HFFc6 (cell line): ENCODE measurements at regions not wholly inside any gene's neighbourhood (a gene's known extent, or its start where the extent isn't known, plus 50 kb on each side); places are given as distances from the start of the nearest gene placed in this dataset.
"Not testable (repeated sequence)": the region's sequence is repeated elsewhere in the genome, so short reads cannot be mapped to it uniquely, and the experiment has no call there.

ENCODE experiments used
- DNase-seq: peaks from one replicate; pipeline ENCODE4 v3.0.0-alpha.2; 2018
- H3K27ac Mint-ChIP-seq: 2 replicates; pipeline ENCODE4 v1.8.0; 2020; ENCODE audit warnings: mild to moderate bottlenecking, mixed read lengths
- H3K27me3 Mint-ChIP-seq: 2 replicates; pipeline ENCODE4 v1.8.0; 2021; ENCODE audit warnings: mild to moderate bottlenecking, moderate library complexity, mixed read lengths; ENCODE audit not compliant: insufficient read depth
- H3K36me3 Mint-ChIP-seq: 2 replicates; pipeline ENCODE4 v1.8.0; 2021; ENCODE audit warnings: low read depth, mixed read lengths
- H3K4me1 Mint-ChIP-seq: 2 replicates; pipeline ENCODE4 v1.8.0; 2020; ENCODE audit warnings: low read depth, mixed read lengths
- H3K4me3 Mint-ChIP-seq: 2 replicates; pipeline ENCODE4 v1.8.0; 2020; ENCODE audit warnings: mild to moderate bottlenecking, moderate library complexity, mixed read lengths
- H3K9me3 Mint-ChIP-seq: 2 replicates; pipeline ENCODE4 v1.8.0; 2020; ENCODE audit warnings: mild to moderate bottlenecking, mixed read lengths
- TF ChIP-seq, protein P1 (sequence below): fragments of 200-600 bp; sonication (generic); IDR thresholded peaks from 2 replicates; pipeline ENCODE4 v1.5.0; 2021; ENCODE audit warnings: antibody characterized with exemption, mild to moderate bottlenecking

GRCh38 chr11:42849362-42849761 is 462.4 kb upstream of the API5 start:
- DNase-seq = no peak
- Mint-ChIP-seq H3K36me3 (peaks cover 4% of the 10 kb centered on the region; the same call in 1 of the 2 replicates), H3K27me3 (no peaks in the 10 kb centered on the region), H3K4me3 (no peak overlapping the region), H3K4me1 (no peaks in the 10 kb centered on the region), H3K27ac (no peak overlapping the region), H3K9me3 (peaks cover 46% of the 10 kb centered on the region)
- TF ChIP-seq, protein P1, sequence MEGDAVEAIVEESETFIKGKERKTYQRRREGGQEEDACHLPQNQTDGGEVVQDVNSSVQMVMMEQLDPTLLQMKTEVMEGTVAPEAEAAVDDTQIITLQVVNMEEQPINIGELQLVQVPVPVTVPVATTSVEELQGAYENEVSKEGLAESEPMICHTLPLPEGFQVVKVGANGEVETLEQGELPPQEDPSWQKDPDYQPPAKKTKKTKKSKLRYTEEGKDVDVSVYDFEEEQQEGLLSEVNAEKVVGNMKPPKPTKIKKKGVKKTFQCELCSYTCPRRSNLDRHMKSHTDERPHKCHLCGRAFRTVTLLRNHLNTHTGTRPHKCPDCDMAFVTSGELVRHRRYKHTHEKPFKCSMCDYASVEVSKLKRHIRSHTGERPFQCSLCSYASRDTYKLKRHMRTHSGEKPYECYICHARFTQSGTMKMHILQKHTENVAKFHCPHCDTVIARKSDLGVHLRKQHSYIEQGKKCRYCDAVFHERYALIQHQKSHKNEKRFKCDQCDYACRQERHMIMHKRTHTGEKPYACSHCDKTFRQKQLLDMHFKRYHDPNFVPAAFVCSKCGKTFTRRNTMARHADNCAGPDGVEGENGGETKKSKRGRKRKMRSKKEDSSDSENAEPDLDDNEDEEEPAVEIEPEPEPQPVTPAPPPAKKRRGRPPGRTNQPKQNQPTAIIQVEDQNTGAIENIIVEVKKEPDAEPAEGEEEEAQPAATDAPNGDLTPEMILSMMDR = no peak

- H3K27me3 Mint-ChIP-seq = no peaks in the 10 kb centered on the region
- H3K36me3 Mint-ChIP-seq = peaks cover 4% of the 10 kb centered on the region; the same call in 1 of the 2 replicates
- TF ChIP-seq, protein P1 = no peak
- no peaks in the 10 kb centered on the region for H3K4me1 Mint-ChIP-seq
- H3K4me3 Mint-ChIP-seq = no peak overlapping the region
- H3K9me3 Mint-ChIP-seq = peaks cover 20% of the 10 kb centered on the region
- DNase-seq = no peak
- H3K27ac Mint-ChIP-seq = no peak overlapping the region
Observed at GRCh38 chr11:42857344-42857743, 454.5 kb upstream of the API5 start.

DNA sequence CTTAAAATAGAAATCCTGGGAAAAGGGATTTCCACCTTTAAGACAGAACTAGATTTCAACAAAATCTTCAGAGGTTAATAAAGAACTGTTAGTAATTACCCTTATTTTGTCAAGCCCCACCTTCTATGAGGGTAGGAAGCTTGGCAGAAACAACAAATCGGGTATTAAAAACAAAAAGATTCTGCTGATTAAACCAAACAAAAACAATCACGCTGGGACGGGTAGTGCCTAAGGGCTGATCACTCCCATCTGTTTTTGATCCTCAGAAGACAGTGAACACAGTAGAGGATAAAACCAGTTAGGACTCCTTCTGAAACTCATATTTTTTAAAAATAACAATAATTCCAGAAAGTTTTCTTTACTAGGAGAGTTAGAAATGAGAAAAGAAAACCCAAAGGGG is 441.3 kb upstream of the API5 start:
- peaks cover 43% of the 10 kb centered on the region for H3K9me3 Mint-ChIP-seq
- no peaks in the 10 kb centered on the region; the same call in 1 of the 2 replicates for H3K27me3 Mint-ChIP-seq
- TF ChIP-seq, protein P1 = no peak
- DNase-seq = no peak
- H3K36me3 Mint-ChIP-seq = no peaks in the 10 kb centered on the region
- no peaks in the 10 kb centered on the region for H3K4me1 Mint-ChIP-seq
- H3K27ac Mint-ChIP-seq = no peak overlapping the region
- no peak overlapping the region for H3K4me3 Mint-ChIP-seq

- H3K27ac Mint-ChIP-seq, H3K36me3 Mint-ChIP-seq, DNase-seq, H3K4me1 Mint-ChIP-seq, H3K4me3 Mint-ChIP-seq, H3K27me3 Mint-ChIP-seq: not testable (repeated sequence)
- H3K9me3 Mint-ChIP-seq = peaks cover 48% of the 10 kb centered on the region
Observed at GRCh38 chr11:42873800-42874405, 437.9 kb upstream of the API5 start.

GRCh38 chr11:42881335-42881734 is 430.5 kb upstream of the API5 start:
- H3K27ac Mint-ChIP-seq, H3K27me3 Mint-ChIP-seq, H3K4me3 Mint-ChIP-seq, DNase-seq, H3K36me3 Mint-ChIP-seq, H3K4me1 Mint-ChIP-seq: not testable (repeated sequence)
- peaks cover 38% of the 10 kb centered on the region for H3K9me3 Mint-ChIP-seq

GRCh38 chr11:42890773-42891172 is 421.0 kb upstream of the API5 start:
- DNase-seq = no peak
- no peaks in the 10 kb centered on the region for H3K4me1 Mint-ChIP-seq
- H3K4me3 Mint-ChIP-seq = no peak overlapping the region
- peaks cover 30% of the 10 kb centered on the region for H3K9me3 Mint-ChIP-seq
- TF ChIP-seq, protein P1 = no peak
- H3K27ac Mint-ChIP-seq = no peak overlapping the region
- no peaks in the 10 kb centered on the region for H3K36me3 Mint-ChIP-seq
- peaks cover 1% of the 10 kb centered on the region; the same call in 1 of the 2 replicates for H3K27me3 Mint-ChIP-seq
